ENCODE measurements at regions not wholly inside any gene's neighbourhood (a gene's known extent, or its start where the extent isn't known, plus 50 kb on each side); places are given as distances from the start of the nearest gene placed in this dataset.

DNA sequence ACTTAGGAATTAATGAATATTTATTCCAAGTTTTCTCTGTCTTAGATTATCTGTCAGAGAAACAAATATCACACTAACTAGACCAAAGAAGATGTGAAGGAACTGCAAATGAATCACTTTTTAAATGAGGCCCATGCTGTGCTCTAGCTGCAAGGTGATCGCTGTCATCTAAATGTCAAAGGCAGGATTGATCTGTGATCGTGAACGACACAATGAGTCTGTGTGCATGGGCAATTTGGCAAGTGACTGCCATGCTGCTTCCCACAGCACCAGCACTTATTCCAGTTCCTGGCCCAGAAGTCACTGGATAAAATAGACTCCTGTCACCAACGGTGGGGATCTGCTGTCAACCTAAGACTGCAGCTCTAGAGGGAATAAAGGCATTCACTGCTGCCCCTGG is 141.2 kb downstream of the TRIM36 start:
- TF ChIP-seq EP300 (IDR thresholded peaks at IDR 0.05) (no peak), POLR2A (IDR thresholded peaks at IDR 0.05) (no peak), POLR2AphosphoS5 (IDR thresholded peaks at IDR 0.05) (no peak)
- TF ChIP-seq, protein P1, sequence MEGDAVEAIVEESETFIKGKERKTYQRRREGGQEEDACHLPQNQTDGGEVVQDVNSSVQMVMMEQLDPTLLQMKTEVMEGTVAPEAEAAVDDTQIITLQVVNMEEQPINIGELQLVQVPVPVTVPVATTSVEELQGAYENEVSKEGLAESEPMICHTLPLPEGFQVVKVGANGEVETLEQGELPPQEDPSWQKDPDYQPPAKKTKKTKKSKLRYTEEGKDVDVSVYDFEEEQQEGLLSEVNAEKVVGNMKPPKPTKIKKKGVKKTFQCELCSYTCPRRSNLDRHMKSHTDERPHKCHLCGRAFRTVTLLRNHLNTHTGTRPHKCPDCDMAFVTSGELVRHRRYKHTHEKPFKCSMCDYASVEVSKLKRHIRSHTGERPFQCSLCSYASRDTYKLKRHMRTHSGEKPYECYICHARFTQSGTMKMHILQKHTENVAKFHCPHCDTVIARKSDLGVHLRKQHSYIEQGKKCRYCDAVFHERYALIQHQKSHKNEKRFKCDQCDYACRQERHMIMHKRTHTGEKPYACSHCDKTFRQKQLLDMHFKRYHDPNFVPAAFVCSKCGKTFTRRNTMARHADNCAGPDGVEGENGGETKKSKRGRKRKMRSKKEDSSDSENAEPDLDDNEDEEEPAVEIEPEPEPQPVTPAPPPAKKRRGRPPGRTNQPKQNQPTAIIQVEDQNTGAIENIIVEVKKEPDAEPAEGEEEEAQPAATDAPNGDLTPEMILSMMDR (IDR thresholded peaks at IDR 0.05) = no peak
